GM19239 (cell line): ENCODE measurements at regions not wholly inside any gene's neighbourhood (a gene's known extent, or its start where the extent isn't known, plus 50 kb on each side); places are given as distances from the start of the nearest gene placed in this dataset.

Experiments
- DNase-seq: peaks from one replicate; pipeline ENCODE4 v3.0.0; 2011; ENCODE audit warnings: low spot score; ENCODE audit not compliant: insufficient read length
- FAIRE-seq: peaks from 2 replicates; lab custom pipeline; 2011; peaks lifted over from hg19 to GRCh38; lab: Jason Lieb, UNC

GRCh38 chr2:38509947-38510326, 92.8 kb downstream of the HNRNPLL start:
- FAIRE-seq (no peak), DNase-seq (no peak)

GRCh38 chr2:38509314-38509946, 93.3 kb downstream of the HNRNPLL start:
- DNase-seq (no peak), FAIRE-seq (no peak)

GRCh38 chr2:38508311-38509039, 94.3 kb downstream of the HNRNPLL start:
- FAIRE-seq (peak; percentile 79), DNase-seq (peak; percentile 57)

- no peak for FAIRE-seq
These were observed 95.0 kb downstream of the HNRNPLL start for GRCh38 chr2:38507712-38508111.

GRCh38 chr2:38505779-38506178, 96.9 kb downstream of the HNRNPLL start:
- no peak for FAIRE-seq
- DNase-seq = no peak

More at GRCh38 chr2:38507712-38508111, 95.0 kb downstream of the HNRNPLL start:
- DNase-seq = no peak

- no peak for FAIRE-seq
These were observed 98.6 kb downstream of the HNRNPLL start for GRCh38 chr2:38504169-38504568.

GRCh38 chr2:38502107-38502506, 100.6 kb downstream of the HNRNPLL start:
- DNase-seq (no peak), FAIRE-seq (no peak)

More at GRCh38 chr2:38504169-38504568, 98.6 kb downstream of the HNRNPLL start:
- no peak for DNase-seq

GRCh38 chr2:38500283-38500634, 102.5 kb downstream of the HNRNPLL start:
- FAIRE-seq = no peak

GRCh38 chr2:38499548-38500282, 103.0 kb downstream of the HNRNPLL start:
- FAIRE-seq (no peak), DNase-seq (no peak)

More at GRCh38 chr2:38500283-38500634, 102.5 kb downstream of the HNRNPLL start:
- no peak for DNase-seq

- DNase-seq (peak; percentile 40), FAIRE-seq (peak; percentile 78)
These were observed 104.7 kb downstream of the HNRNPLL start for GRCh38 chr2:38498045-38498481.

- DNase-seq (no peak), FAIRE-seq (no peak)
These were observed 105.1 kb downstream of the HNRNPLL start for GRCh38 chr2:38497670-38498037.

- no peak for FAIRE-seq
- no peak for DNase-seq
These were observed 105.6 kb downstream of the HNRNPLL start for GRCh38 chr2:38496927-38497669.

- DNase-seq (no peak), FAIRE-seq (no peak)
These were observed 106.8 kb downstream of the HNRNPLL start for GRCh38 chr2:38495880-38496279.

- DNase-seq (no peak), FAIRE-seq (no peak)
These were observed 108.3 kb downstream of the HNRNPLL start for GRCh38 chr2:38494394-38494793.

- DNase-seq (no peak), FAIRE-seq (no peak)
These were observed 110.6 kb downstream of the HNRNPLL start for GRCh38 chr2:38492042-38492615.

- FAIRE-seq = no peak
These were observed 111.3 kb downstream of the HNRNPLL start for GRCh38 chr2:38491436-38491835.

GRCh38 chr2:38489846-38490245, 112.8 kb upstream of the ATL2 start:
- FAIRE-seq (no peak), DNase-seq (no peak)

More at GRCh38 chr2:38491436-38491835, 111.3 kb downstream of the HNRNPLL start:
- no peak for DNase-seq

GRCh38 chr2:38487852-38488251, 110.8 kb upstream of the ATL2 start:
- no peak for DNase-seq
- no peak for FAIRE-seq

GRCh38 chr2:38486213-38487026, 109.3 kb upstream of the ATL2 start:
- no peak for FAIRE-seq
- DNase-seq = no peak
